ENCODE measurements at regions not wholly inside any gene's neighbourhood (a gene's known extent, or its start where the extent isn't known, plus 50 kb on each side); places are given as distances from the start of the nearest gene placed in this dataset.

GRCh38 chr18:65279668-65280305, 471.0 kb upstream of the CDH7 start:
- POLR2A ChIA-PET, result no interaction called here
- TF ChIP-seq MXD4 (CRISPR knock-in tag; IDR thresholded peaks at IDR 0.05; ENCODE audit: borderline replicate concordance) (no peak), NFYB (CRISPR knock-in tag; conservative IDR thresholded peaks at IDR 0.05; ENCODE audit: low read depth) (no peak), USF1 (CRISPR knock-in tag; IDR thresholded peaks at IDR 0.05) (no peak), SOX15 (CRISPR knock-in tag; IDR thresholded peaks at IDR 0.05) (no peak), ERG (CRISPR knock-in tag; IDR thresholded peaks at IDR 0.05) (no peak), GRHL2 (CRISPR knock-in tag; IDR thresholded peaks at IDR 0.05; ENCODE audit: insufficient replicate concordance, severe bottlenecking) (no peak), JAZF1 (CRISPR knock-in tag; IDR thresholded peaks at IDR 0.05) (no peak), ZBTB21 (CRISPR knock-in tag; IDR thresholded peaks at IDR 0.05; ENCODE audit: borderline replicate concordance) (no peak), STAT6 (CRISPR knock-in tag; conservative IDR thresholded peaks at IDR 0.05; ENCODE audit: low read depth) (no peak), ZNF671 (CRISPR knock-in tag; IDR thresholded peaks at IDR 0.05) (no peak), ZNF138 (CRISPR knock-in tag; conservative IDR thresholded peaks at IDR 0.05) (no peak), E2F4 (CRISPR knock-in tag; IDR thresholded peaks at IDR 0.05; ENCODE audit: borderline replicate concordance, low read depth) (no peak), ZBTB43 (CRISPR knock-in tag; IDR thresholded peaks at IDR 0.05) (no peak), TCF7 (CRISPR knock-in tag; IDR thresholded peaks at IDR 0.05; ENCODE audit: low read depth) (no peak), FOXJ3 (CRISPR knock-in tag; IDR thresholded peaks at IDR 0.05; ENCODE audit: borderline replicate concordance) (no peak)
- DNase-seq (ENCODE audit: low spot score), result no peak
- no peak overlapping the region for H3K27ac Mint-ChIP-seq
- ATAC-seq, result peak; percentile 76
- no peak overlapping the region for H3K4me3 Mint-ChIP-seq
- peaks cover 12% of the 10 kb centered on the region for H3K36me3 Mint-ChIP-seq
- H3K9me3 Mint-ChIP-seq, result peaks cover 17% of the 10 kb centered on the region
- CTCF ChIA-PET, result interaction anchor here (0.6 kb wide), 1 partner anchor 453 kb away, joined by 3 read pairs; no protein-coding TSS in a partner anchor
- no peaks in the 10 kb centered on the region for H3K27me3 Mint-ChIP-seq (ENCODE audit: low read depth)
- peaks cover 26% of the 10 kb centered on the region for H3K4me1 Mint-ChIP-seq

- ChIA-PET POLR2A (no interaction called here), CTCF (interaction anchor here (0.6 kb wide), 1 partner anchor 453 kb away, joined by 3 read pairs; no protein-coding TSS in a partner anchor)
- Mint-ChIP-seq H3K4me3 (no peak overlapping the region), H3K27me3 (ENCODE audit: low read depth) (no peaks in the 10 kb centered on the region), H3K9me3 (peaks cover 14% of the 10 kb centered on the region), H3K4me1 (peaks cover 26% of the 10 kb centered on the region), H3K36me3 (peaks cover 12% of the 10 kb centered on the region), H3K27ac (peak overlapping the region; percentile 66)
- no peak for DNase-seq (ENCODE audit: low spot score)
- no peak for ATAC-seq
- TF ChIP-seq TP53 (CRISPR knock-in tag; IDR thresholded peaks at IDR 0.05), result no peak
- no peak for TF ChIP-seq KAT7 (CRISPR knock-in tag; IDR thresholded peaks at IDR 0.05; ENCODE audit: borderline replicate concordance)
- TF ChIP-seq ATF6 (CRISPR knock-in tag; IDR thresholded peaks at IDR 0.05), result no peak
- TF ChIP-seq NFATC4 (CRISPR knock-in tag; IDR thresholded peaks at IDR 0.05), result no peak
- TF ChIP-seq ZNF232 (CRISPR knock-in tag; IDR thresholded peaks at IDR 0.05), result no peak
- TF ChIP-seq EMX1 (CRISPR knock-in tag; IDR thresholded peaks at IDR 0.05), result no peak
- no peak for TF ChIP-seq SMAD3 (CRISPR knock-in tag; IDR thresholded peaks at IDR 0.05; ENCODE audit: borderline replicate concordance)
- no peak for TF ChIP-seq NR1H2 (CRISPR knock-in tag; IDR thresholded peaks at IDR 0.05)
- TF ChIP-seq CTCF (IDR thresholded peaks at IDR 0.05), result no peak
These were observed 471.7 kb upstream of the CDH7 start for GRCh38 chr18:65278939-65279667.
